CD4-positive, alpha-beta T cell (primary cell): ENCODE measurements at regions not wholly inside any gene's neighbourhood (a gene's known extent, or its start where the extent isn't known, plus 50 kb on each side); places are given as distances from the start of the nearest gene placed in this dataset.

ENCODE experiments used
- ATAC-seq: fragments of 200-7000 bp; cut with Tn5 transposase; one replicate; pipeline ENCODE4 v1.10.0; 2022; ENCODE audit warnings: mild to moderate bottlenecking; ENCODE audit not compliant: poor library complexity
- CTCF ChIA-PET: fragments of 350-600 bp; sonication (Branson Sonifier 250); formaldehyde crosslinking; loops from one replicate; lab custom pipeline; 2021; ENCODE audit warnings: antibody characterized with exemption, inconsistent platforms; lab: Charles Lee
- POLR2A ChIA-PET: fragments of 350-600 bp; sonication (Branson Sonifier 250); formaldehyde crosslinking; loops from one replicate; lab custom pipeline; 2021; ENCODE audit warnings: antibody characterized with exemption, inconsistent platforms; lab: Charles Lee
- DNase-seq, 14 experiments: peaks; one replicate each; pipeline ENCODE4 v3.0.0-alpha.2; 2013 to 2020; ENCODE audit warnings: mixed read lengths in 2 of 14
- H3K27ac ChIP-seq, 2 donors: one replicate each; pipeline versions ENCODE4 v1.5.1 to v1.7.0; 2013; ENCODE audit warnings: low read length in 2 of 2, low read depth in 1 of 2, mild to moderate bottlenecking in 1 of 2
- H3K27me3 ChIP-seq, 2 experiments: 1 replicate in 1 of 2; 2 replicates in 1 of 2; pipeline versions ENCODE4 v1.6.1 to v1.7.0; 2013; ENCODE audit warnings: low read length in 2 of 2, control low read depth in 1 of 2, mild to moderate bottlenecking in 1 of 2, moderate library complexity in 1 of 2; ENCODE audit not compliant: insufficient read depth in 2 of 2, control insufficient read depth in 1 of 2
- H3K36me3 ChIP-seq: one replicate; pipeline ENCODE4 v1.6.1; 2013; ENCODE audit warnings: low read length, control low read depth; ENCODE audit not compliant: insufficient read depth
- H3K4me1 ChIP-seq: one replicate; pipeline ENCODE4 v1.6.1; 2013; ENCODE audit warnings: low read length, control low read depth; ENCODE audit not compliant: insufficient read depth
- H3K4me3 ChIP-seq: one replicate; pipeline ENCODE4 v1.5.1; 2013; ENCODE audit warnings: mild to moderate bottlenecking, low read length, moderate library complexity
- H3K9me3 ChIP-seq, 2 experiments: 1 replicate in 1 of 2; 2 replicates in 1 of 2; pipeline versions ENCODE4 v1.6.1 to v1.7.0; 2013; ENCODE audit warnings: low read length in 2 of 2, mild to moderate bottlenecking in 2 of 2, control low read depth in 1 of 2, moderate library complexity in 1 of 2; ENCODE audit not compliant: control insufficient read depth in 1 of 2, insufficient read depth in 1 of 2
- H3K27ac Mint-ChIP-seq: one replicate; pipeline ENCODE4 v1.8.0; 2020; ENCODE audit warnings: mixed read lengths
- H3K27me3 Mint-ChIP-seq: one replicate; pipeline ENCODE4 v1.8.0; 2021; ENCODE audit warnings: mixed read lengths
- H3K36me3 Mint-ChIP-seq: one replicate; pipeline ENCODE4 v1.8.0; 2021; ENCODE audit warnings: low read depth, mixed read lengths
- H3K4me1 Mint-ChIP-seq: one replicate; pipeline ENCODE4 v1.8.0; 2021; ENCODE audit warnings: low read depth, mixed read lengths
- H3K4me3 Mint-ChIP-seq: one replicate; pipeline ENCODE4 v1.8.0; 2020; ENCODE audit warnings: mild to moderate bottlenecking, mixed read lengths
- H3K9me3 Mint-ChIP-seq: one replicate; pipeline ENCODE4 v1.8.0; 2020; ENCODE audit warnings: mixed read lengths
- CTCF ChIP-seq: fragments of 200-600 bp; IDR thresholded peaks from one replicate; pipeline ENCODE4 v1.8.0; 2022; ENCODE audit warnings: antibody characterized with exemption, mild to moderate bottlenecking
- intact Hi-C, 2 experiments: fragments of 100-400 bp; cut with DNase I in 1 of 2; cut with micrococcal nuclease in 1 of 2; formaldehyde crosslinking; loops; one replicate each; pipeline versions ENCODE4 v1.15.1 to v1.9.0; 2023 to 2025; cut with DNase I, micrococcal nuclease

GRCh38 chr13:89951341-89951740, 1396.1 kb upstream of the MIR17HG start:
- Histone ChIP-seq H3K27ac (no peak overlapping the region), H3K9me3 (no peaks in the 10 kb centered on the region), H3K4me3 (no peak overlapping the region), H3K36me3 (no peaks in the 10 kb centered on the region), H3K27me3 (no peaks in the 10 kb centered on the region), H3K4me1 (no peaks in the 10 kb centered on the region)
- intact Hi-C loops = no loop called here
- ATAC-seq (no peak), DNase-seq (no peak)
- Mint-ChIP-seq H3K9me3 (no peaks in the 10 kb centered on the region), H3K27me3 (no peaks in the 10 kb centered on the region), H3K27ac (no peak overlapping the region), H3K4me1 (no peaks in the 10 kb centered on the region), H3K36me3 (no peaks in the 10 kb centered on the region), H3K4me3 (no peak overlapping the region)
- POLR2A ChIA-PET = no interaction called here
- TF ChIP-seq CTCF = no peak
- CTCF ChIA-PET = no interaction called here

GRCh38 chr13:89953581-89953980, 1393.9 kb upstream of the MIR17HG start:
- no peaks in the 10 kb centered on the region for H3K27me3 ChIP-seq
- no peak for TF ChIP-seq CTCF
- H3K9me3 Mint-ChIP-seq = no peaks in the 10 kb centered on the region
- no peaks in the 10 kb centered on the region for H3K36me3 ChIP-seq
- H3K27ac Mint-ChIP-seq = no peak overlapping the region
- no peaks in the 10 kb centered on the region for H3K36me3 Mint-ChIP-seq
- CTCF ChIA-PET = no interaction called here
- no peaks in the 10 kb centered on the region for H3K4me1 ChIP-seq
- DNase-seq (no peak), ATAC-seq (no peak)
- no peak overlapping the region for H3K4me3 Mint-ChIP-seq
- POLR2A ChIA-PET = no interaction called here
- no peak overlapping the region for H3K4me3 ChIP-seq
- intact Hi-C loops = no loop called here
- H3K4me1 Mint-ChIP-seq = no peaks in the 10 kb centered on the region
- H3K27ac ChIP-seq = no peak overlapping the region
- H3K9me3 ChIP-seq = no peaks in the 10 kb centered on the region
- H3K27me3 Mint-ChIP-seq = no peaks in the 10 kb centered on the region

GRCh38 chr13:89955773-89956172, 1391.7 kb upstream of the MIR17HG start:
- H3K4me3 Mint-ChIP-seq = no peak overlapping the region
- H3K27me3 Mint-ChIP-seq = no peaks in the 10 kb centered on the region
- no peak for TF ChIP-seq CTCF
- Histone ChIP-seq H3K9me3 (no peaks in the 10 kb centered on the region), H3K4me1 (no peaks in the 10 kb centered on the region), H3K36me3 (no peaks in the 10 kb centered on the region), H3K27ac (no peak overlapping the region), H3K27me3 (no peaks in the 10 kb centered on the region), H3K4me3 (no peak overlapping the region)
- intact Hi-C loops = no loop called here
- no peaks in the 10 kb centered on the region for H3K4me1 Mint-ChIP-seq
- no peak for DNase-seq
- no peak overlapping the region for H3K27ac Mint-ChIP-seq
- no peaks in the 10 kb centered on the region for H3K36me3 Mint-ChIP-seq
- CTCF ChIA-PET = no interaction called here
- ATAC-seq = no peak
- POLR2A ChIA-PET = no interaction called here
- peaks cover 4% of the 10 kb centered on the region for H3K9me3 Mint-ChIP-seq
